Brain microvascular endothelial cell (primary cell): ENCODE measurements at regions not wholly inside any gene's neighbourhood (a gene's known extent, or its start where the extent isn't known, plus 50 kb on each side); places are given as distances from the start of the nearest gene placed in this dataset.

Experiments used
- DNase-seq: peaks from one replicate; pipeline ENCODE4 v3.0.0-alpha.2; 2020
- H3K27ac ChIP-seq: fragments of 250-450 bp; sonication (Bioruptor Pico); 2 replicates; pipeline ENCODE4 v1.5.1; 2020; ENCODE audit warnings: mild to moderate bottlenecking, moderate library complexity
- H3K27me3 ChIP-seq: fragments of 250-450 bp; sonication (Bioruptor Pico); replicated peaks from 2 replicates; pipeline ENCODE4 v1.5.1; 2020; ENCODE audit warnings: mild to moderate bottlenecking
- H3K36me3 ChIP-seq: fragments of 250-450 bp; sonication (Bioruptor Pico); replicated peaks from 2 replicates; pipeline ENCODE4 v1.5.1; 2020; ENCODE audit warnings: mild to moderate bottlenecking
- H3K4me3 ChIP-seq: 2 replicates; pipeline ENCODE4 v1.5.1; 2011; ENCODE audit warnings: low read depth, mild to moderate bottlenecking, control low read depth, low read length, moderate library complexity
- CTCF ChIP-seq: IDR thresholded peaks from 2 replicates; pipeline ENCODE4 v1.5.1; 2011; ENCODE audit warnings: low read depth, mild to moderate bottlenecking, moderate library complexity, low read length, control low read depth, inconsistent platforms; ENCODE audit errors: missing control alignments
- in situ Hi-C: cut with HindIII; loops from 2 replicates; pipeline ENCODE4 v1.10.0; 2017; ENCODE audit warnings: low sequenced_read_pairs, low pct_ligation_motif_present

GRCh38 chr4:11073621-11074051 lies 355.1 kb downstream of the HS3ST1 start:
- no peak overlapping the region for H3K4me3 ChIP-seq
- H3K27me3 ChIP-seq = no peaks in the 10 kb centered on the region
- no peak overlapping the region for H3K27ac ChIP-seq
- DNase-seq = peak; percentile 55
- in situ Hi-C loops = no loop called here
- H3K36me3 ChIP-seq = no peaks in the 10 kb centered on the region
- TF ChIP-seq CTCF = no peak

DNA sequence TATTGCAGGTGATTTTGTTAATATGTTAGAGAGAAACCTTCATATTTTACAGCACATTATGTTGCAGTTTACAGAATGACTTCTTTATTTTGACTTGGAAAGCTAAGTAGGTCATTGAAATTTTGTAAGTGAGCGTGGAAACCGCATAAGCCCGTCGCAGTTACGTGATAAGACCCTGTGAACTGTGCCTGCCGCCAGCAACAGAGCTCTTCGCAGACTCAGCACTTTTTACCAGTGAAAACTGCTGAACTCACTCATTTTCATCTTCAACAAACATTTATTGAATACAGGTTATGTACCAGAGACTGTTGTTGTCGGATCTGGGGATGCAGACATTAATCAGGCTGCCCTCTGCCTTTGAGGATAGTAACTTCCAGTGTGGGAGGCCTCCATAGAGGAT lies 355.7 kb downstream of the HS3ST1 start:
- DNase-seq = no peak
- TF ChIP-seq CTCF = no peak
- H3K4me3 ChIP-seq = no peak overlapping the region
- H3K36me3 ChIP-seq = no peaks in the 10 kb centered on the region
- no peaks in the 10 kb centered on the region for H3K27me3 ChIP-seq
- in situ Hi-C loops = no loop called here
- no peak overlapping the region for H3K27ac ChIP-seq

DNA sequence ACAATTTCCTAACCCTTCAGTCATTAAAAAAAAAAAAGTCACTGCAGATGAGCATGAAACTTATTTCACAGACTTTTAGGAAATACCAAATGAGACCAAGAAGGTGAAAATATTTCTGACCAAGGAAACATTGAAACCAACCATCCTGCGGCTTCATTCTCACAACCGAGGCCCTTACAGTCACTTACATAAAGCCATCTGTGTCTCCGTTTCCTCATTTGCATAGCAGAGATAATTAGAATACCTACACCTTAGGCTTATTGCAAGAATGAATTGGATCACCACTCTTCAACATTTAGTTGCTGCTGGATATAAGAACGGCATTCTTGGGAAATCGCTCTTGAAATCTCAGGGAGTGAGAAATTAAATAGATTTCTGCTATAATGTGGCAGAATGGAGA lies 356.2 kb downstream of the HS3ST1 start:
- no peaks in the 10 kb centered on the region for H3K27me3 ChIP-seq
- H3K27ac ChIP-seq = no peak overlapping the region
- H3K4me3 ChIP-seq = no peak overlapping the region
- no peak for TF ChIP-seq CTCF
- in situ Hi-C loops = no loop called here
- no peaks in the 10 kb centered on the region for H3K36me3 ChIP-seq
- no peak for DNase-seq

DNA sequence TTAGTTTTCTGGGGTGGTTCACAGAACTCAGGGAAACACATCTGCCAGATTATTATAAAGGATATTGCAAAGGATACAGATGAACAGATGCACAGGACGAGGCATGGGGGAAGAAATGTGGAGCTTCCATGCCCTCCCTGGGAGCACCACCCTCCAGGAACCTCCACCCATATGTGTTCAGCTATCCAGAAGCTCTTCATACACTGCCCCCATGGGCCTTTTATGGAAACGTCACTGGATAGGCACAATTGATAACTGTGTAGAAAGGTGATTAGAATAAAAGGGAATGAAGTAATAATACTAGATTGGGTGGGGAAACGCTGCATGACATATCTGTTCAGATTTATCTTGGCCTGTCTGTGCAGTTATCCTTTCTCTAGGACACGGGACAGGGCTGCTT lies 357.9 kb downstream of the HS3ST1 start:
- in situ Hi-C loops = no loop called here
- no peak for TF ChIP-seq CTCF
- Histone ChIP-seq H3K36me3 (no peaks in the 10 kb centered on the region), H3K4me3 (no peak overlapping the region), H3K27me3 (no peaks in the 10 kb centered on the region), H3K27ac (no peak overlapping the region)
- no peak for DNase-seq

DNA sequence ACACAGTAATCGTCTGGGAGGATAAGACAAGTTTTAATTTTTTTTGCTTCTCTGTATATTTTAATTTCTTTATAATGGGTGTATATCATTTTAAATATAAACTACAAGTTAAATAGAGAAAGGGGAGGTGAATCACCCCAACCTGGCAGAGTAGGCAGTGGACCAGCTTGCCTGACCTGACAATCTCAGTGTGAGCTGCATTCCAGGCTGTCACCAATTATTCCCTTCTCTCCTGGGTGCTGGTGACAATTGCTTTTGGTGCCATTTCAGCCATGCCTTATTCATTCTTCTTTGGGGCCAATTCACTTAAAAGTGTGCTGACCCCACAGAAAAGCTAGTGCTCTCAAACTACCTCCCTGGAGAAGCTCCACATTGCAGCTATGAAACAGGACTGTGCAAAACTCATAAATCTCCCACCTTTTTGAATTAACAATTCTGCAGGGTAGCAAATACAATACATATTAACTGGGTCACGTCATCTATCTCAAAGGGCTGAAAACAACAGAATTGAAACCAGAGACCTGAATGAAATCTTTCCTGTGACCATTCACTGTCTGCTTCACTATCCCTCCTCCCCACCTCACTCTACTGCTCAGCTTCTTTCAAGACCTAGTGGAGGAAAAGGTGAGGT lies 359.0 kb downstream of the HS3ST1 start:
- in situ Hi-C loops = no loop called here
- no peak overlapping the region for H3K4me3 ChIP-seq
- DNase-seq = no peak

More for the DNA sequence above, 359.0 kb downstream of the HS3ST1 start:
- no peak for TF ChIP-seq CTCF
- Histone ChIP-seq H3K27ac (no peak overlapping the region), H3K27me3 (no peaks in the 10 kb centered on the region), H3K36me3 (no peaks in the 10 kb centered on the region)
